Activated CD4-positive, alpha-beta T cell treated with anti-CD3 and anti-CD28 coated beads for 36 hours (primary cell): ENCODE measurements at regions not wholly inside any gene's neighbourhood (a gene's known extent, or its start where the extent isn't known, plus 50 kb on each side); places are given as distances from the start of the nearest gene placed in this dataset.
A peak's percentile ranks its signal among the peaks of the same experiment; 100 is the strongest.

Experiments used
- ATAC-seq: fragments of 200-7000 bp; cut with Tn5 transposase; one replicate; pipeline ENCODE4 v1.10.0; 2021; ENCODE audit warnings: mild to moderate bottlenecking, moderate library complexity
- CTCF ChIA-PET: fragments of 350-600 bp; sonication (Branson Sonifier 250); formaldehyde crosslinking; loops from one replicate; lab custom pipeline; 2021; ENCODE audit warnings: antibody characterized with exemption; lab: Charles Lee
- POLR2A ChIA-PET: fragments of 350-600 bp; sonication (Branson Sonifier 250); formaldehyde crosslinking; loops from one replicate; lab custom pipeline; 2021; ENCODE audit warnings: antibody characterized with exemption, inconsistent platforms; lab: Charles Lee
- DNase-seq: peaks from one replicate; pipeline ENCODE4 v3.0.0-alpha.2; 2020
- H3K27ac Mint-ChIP-seq: one replicate; pipeline ENCODE4 v1.8.0; 2021; ENCODE audit warnings: mixed read lengths
- H3K27me3 Mint-ChIP-seq: one replicate; pipeline ENCODE4 v1.8.0; 2021; ENCODE audit warnings: mixed read lengths
- H3K36me3 Mint-ChIP-seq: one replicate; pipeline ENCODE4 v1.8.0; 2021; ENCODE audit warnings: low read depth, mixed read lengths
- H3K4me1 Mint-ChIP-seq: one replicate; pipeline ENCODE4 v1.8.0; 2021; ENCODE audit warnings: mixed read lengths
- H3K4me3 Mint-ChIP-seq: one replicate; pipeline ENCODE4 v1.8.0; 2021; ENCODE audit warnings: mild to moderate bottlenecking, moderate library complexity, mixed read lengths
- H3K9me3 Mint-ChIP-seq: one replicate; pipeline ENCODE4 v1.8.0; 2021; ENCODE audit warnings: low read depth, mixed read lengths
- intact Hi-C, 2 experiments: fragments of 100-400 bp; cut with DNase I in 1 of 2; cut with micrococcal nuclease in 1 of 2; formaldehyde crosslinking; loops; one replicate each; pipeline versions ENCODE4 v1.14.2 to v1.15.1; 2022 to 2024; cut with DNase I, micrococcal nuclease

DNA sequence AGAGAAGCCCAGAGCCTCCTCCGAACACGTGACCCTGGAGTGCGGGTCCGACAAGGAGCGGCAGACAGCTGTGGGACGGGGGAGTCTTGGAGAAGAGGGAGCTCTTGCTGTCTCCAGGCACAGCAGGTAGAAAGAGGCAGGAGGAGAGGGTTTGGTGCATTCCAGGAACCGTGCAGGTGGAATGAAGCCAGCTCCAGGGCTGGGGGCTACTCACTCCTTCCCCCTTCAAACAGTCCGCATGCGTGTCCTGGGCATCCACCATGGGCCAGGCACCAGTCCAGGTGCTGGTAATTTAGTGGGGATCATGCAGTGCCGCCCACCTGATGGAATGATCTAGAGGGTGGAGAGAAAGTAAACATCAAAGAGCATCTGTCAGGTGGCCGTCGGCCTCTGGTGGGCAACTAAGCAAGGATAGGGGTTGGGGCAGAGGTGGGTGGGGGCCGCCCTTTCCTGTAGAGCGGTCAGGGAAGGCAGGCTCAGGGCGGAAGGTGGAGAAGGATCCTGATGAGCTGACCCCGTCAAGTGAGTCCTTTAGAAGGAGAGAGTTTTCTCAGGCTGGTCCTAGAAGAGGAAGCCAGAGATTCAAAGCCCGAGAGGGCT is 850.0 kb downstream of the TBC1D22A start:
- ChIA-PET CTCF (no interaction called here), POLR2A (no interaction called here)
- no peak overlapping the region for H3K4me3 Mint-ChIP-seq
- no peaks in the 10 kb centered on the region for H3K9me3 Mint-ChIP-seq
- DNase-seq (no peak), ATAC-seq (peak; percentile 16)
- intact Hi-C loops: no loop called here
- no peaks in the 10 kb centered on the region for H3K4me1 Mint-ChIP-seq
- H3K27me3 Mint-ChIP-seq: peaks cover 2% of the 10 kb centered on the region
- H3K27ac Mint-ChIP-seq: no peak overlapping the region
- no peaks in the 10 kb centered on the region for H3K36me3 Mint-ChIP-seq

- Mint-ChIP-seq H3K27me3 (no peaks in the 10 kb centered on the region), H3K4me3 (no peak overlapping the region), H3K27ac (no peak overlapping the region), H3K36me3 (no peaks in the 10 kb centered on the region), H3K9me3 (no peaks in the 10 kb centered on the region), H3K4me1 (no peaks in the 10 kb centered on the region)
- intact Hi-C loops: no loop called here
- POLR2A ChIA-PET: no interaction called here
- DNase-seq: peak; percentile 10
- CTCF ChIA-PET: no interaction called here
- ATAC-seq: no peak
Measured at GRCh38 chr22:47610764-47611163, 848.3 kb downstream of the TBC1D22A start.

DNA sequence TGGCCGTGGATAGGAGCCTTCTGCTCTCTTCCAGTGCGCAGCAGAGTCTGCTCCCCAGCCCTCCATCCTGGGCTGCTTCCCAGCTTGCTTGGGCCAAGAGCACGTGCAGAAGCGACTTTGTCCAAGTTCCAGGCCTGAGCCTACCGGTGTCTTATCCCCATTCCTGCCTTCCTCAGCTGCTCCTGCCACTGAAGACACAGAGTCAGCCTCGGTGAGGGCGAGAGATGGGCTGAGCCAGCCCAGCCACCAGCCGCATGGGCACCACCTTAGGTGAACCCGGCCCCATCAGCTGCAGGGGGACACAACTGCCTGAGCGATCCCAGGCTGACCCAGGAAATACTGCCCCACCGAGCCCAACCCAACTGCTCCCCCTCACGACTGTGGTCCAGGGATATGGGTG is 847.8 kb downstream of the TBC1D22A start:
- Mint-ChIP-seq H3K27me3 (no peaks in the 10 kb centered on the region), H3K9me3 (no peaks in the 10 kb centered on the region), H3K27ac (no peak overlapping the region), H3K4me3 (no peak overlapping the region), H3K36me3 (no peaks in the 10 kb centered on the region), H3K4me1 (no peaks in the 10 kb centered on the region)
- peak; percentile 13 for DNase-seq
- no peak for ATAC-seq
- intact Hi-C loops: no loop called here
- CTCF ChIA-PET: no interaction called here
- POLR2A ChIA-PET: no interaction called here

DNA sequence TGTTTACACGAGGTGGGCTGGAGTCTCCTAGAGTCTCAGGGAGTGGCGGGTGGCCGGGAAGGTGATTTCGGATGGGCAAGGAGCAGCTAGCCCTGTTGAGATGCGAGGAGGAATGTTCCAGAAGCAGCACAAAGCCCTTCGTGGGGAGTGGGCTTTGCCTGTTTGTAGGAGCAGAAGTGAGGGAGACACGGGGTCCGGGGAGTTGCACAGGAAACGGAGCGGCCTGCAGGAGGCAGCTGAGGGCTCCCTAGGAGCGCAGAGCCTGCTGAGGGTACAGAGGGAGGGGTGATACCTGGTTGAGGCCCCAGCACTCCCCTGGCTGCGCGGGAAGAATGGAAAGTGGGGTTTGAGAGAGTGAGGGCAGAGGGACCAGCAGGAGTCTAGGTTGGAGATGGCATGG is 847.2 kb downstream of the TBC1D22A start:
- no peaks in the 10 kb centered on the region for H3K36me3 Mint-ChIP-seq
- ChIA-PET CTCF (interaction anchor here (0.6 kb wide), 1 partner anchor 195 kb away, joined by 3 read pairs; no protein-coding TSS in a partner anchor), POLR2A (no interaction called here)
- H3K4me3 Mint-ChIP-seq: no peak overlapping the region
- ATAC-seq (no peak), DNase-seq (no peak)
- H3K27ac Mint-ChIP-seq: no peak overlapping the region
- no peaks in the 10 kb centered on the region for H3K27me3 Mint-ChIP-seq
- H3K4me1 Mint-ChIP-seq: no peaks in the 10 kb centered on the region
- H3K9me3 Mint-ChIP-seq: no peaks in the 10 kb centered on the region
- intact Hi-C loops: no loop called here

GRCh38 chr22:47608421-47608820 is 846.0 kb downstream of the TBC1D22A start:
- Mint-ChIP-seq H3K36me3 (no peaks in the 10 kb centered on the region), H3K27ac (no peak overlapping the region), H3K27me3 (no peaks in the 10 kb centered on the region), H3K9me3 (no peaks in the 10 kb centered on the region), H3K4me3 (no peak overlapping the region), H3K4me1 (no peaks in the 10 kb centered on the region)
- ATAC-seq (no peak), DNase-seq (no peak)
- ChIA-PET POLR2A (no interaction called here), CTCF (no interaction called here)
- intact Hi-C loops: no loop called here

- Mint-ChIP-seq H3K9me3 (no peaks in the 10 kb centered on the region), H3K27me3 (no peaks in the 10 kb centered on the region), H3K27ac (no peak overlapping the region), H3K4me3 (no peak overlapping the region), H3K36me3 (no peaks in the 10 kb centered on the region), H3K4me1 (no peaks in the 10 kb centered on the region)
- DNase-seq (no peak), ATAC-seq (no peak)
- ChIA-PET POLR2A (no interaction called here), CTCF (interaction anchor here (0.6 kb wide), 1 partner anchor 11 kb away, joined by 6 read pairs; no protein-coding TSS in a partner anchor)
- intact Hi-C loops: no loop called here
Measured at GRCh38 chr22:47607486-47607885, 845.0 kb downstream of the TBC1D22A start.

- ChIA-PET CTCF (no interaction called here), POLR2A (interaction anchor here (0.5 kb wide), 1 partner anchor 153 kb away, joined by 3 read pairs; no protein-coding TSS in a partner anchor)
- peaks cover 5% of the 10 kb centered on the region for H3K27me3 Mint-ChIP-seq
- DNase-seq (no peak), ATAC-seq (no peak)
- H3K36me3 Mint-ChIP-seq: no peaks in the 10 kb centered on the region
- no peaks in the 10 kb centered on the region for H3K4me1 Mint-ChIP-seq
- intact Hi-C loops: no loop called here
- no peak overlapping the region for H3K27ac Mint-ChIP-seq
- no peaks in the 10 kb centered on the region for H3K9me3 Mint-ChIP-seq
- no peak overlapping the region for H3K4me3 Mint-ChIP-seq
Measured at GRCh38 chr22:47606426-47606825, 844.0 kb downstream of the TBC1D22A start.

DNA sequence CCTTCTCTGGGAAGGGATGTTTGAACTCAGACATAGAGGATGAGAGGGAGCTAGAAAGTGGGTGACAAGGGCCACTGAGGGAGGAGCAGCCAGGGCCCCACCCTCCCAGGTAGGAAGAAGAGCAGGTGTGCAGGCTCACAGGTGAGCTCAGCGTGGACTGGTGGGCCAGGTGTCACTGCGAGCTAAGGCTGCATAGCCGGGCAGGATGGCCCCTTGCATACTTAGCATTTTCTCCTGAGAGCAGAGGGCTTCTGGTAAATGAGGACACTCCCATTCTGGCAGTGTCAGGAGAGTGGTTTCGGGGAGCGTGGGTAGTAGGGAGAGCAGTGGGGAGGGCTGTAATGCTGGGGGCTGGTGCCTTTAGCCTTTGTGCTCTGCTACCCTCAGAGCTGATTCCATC is 843.4 kb downstream of the TBC1D22A start:
- DNase-seq: no peak
- Mint-ChIP-seq H3K27me3 (peaks cover 7% of the 10 kb centered on the region), H3K9me3 (no peaks in the 10 kb centered on the region), H3K36me3 (no peaks in the 10 kb centered on the region), H3K4me1 (no peaks in the 10 kb centered on the region), H3K27ac (no peak overlapping the region), H3K4me3 (no peak overlapping the region)
- ChIA-PET POLR2A (interaction anchor here (0.5 kb wide), 1 partner anchor 154 kb away, joined by 3 read pairs; no protein-coding TSS in a partner anchor), CTCF (no interaction called here)
- intact Hi-C loops: no loop called here
- no peak for ATAC-seq

DNA sequence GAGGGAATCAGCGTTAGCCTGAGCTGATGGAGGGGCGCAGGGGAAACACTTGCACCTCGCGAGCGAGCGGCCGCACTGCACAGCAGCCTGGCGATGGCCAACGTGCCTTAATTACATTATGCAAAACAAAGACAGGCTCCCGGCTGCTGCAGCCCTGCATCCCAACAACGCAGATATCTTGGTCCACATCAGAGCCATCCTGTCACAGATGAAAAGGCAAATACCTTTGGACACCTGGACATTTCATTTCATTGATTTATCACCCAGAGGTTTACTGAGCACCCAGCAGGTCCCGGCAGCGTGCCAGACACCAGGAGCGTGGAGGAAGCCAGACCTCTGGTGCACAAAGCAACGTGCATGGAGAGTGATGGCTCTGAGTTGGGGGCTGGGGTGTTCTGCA is 843.0 kb downstream of the TBC1D22A start:
- Mint-ChIP-seq H3K27ac (no peak overlapping the region), H3K36me3 (no peaks in the 10 kb centered on the region), H3K4me1 (no peaks in the 10 kb centered on the region), H3K4me3 (no peak overlapping the region), H3K27me3 (peaks cover 7% of the 10 kb centered on the region), H3K9me3 (no peaks in the 10 kb centered on the region)
- ATAC-seq: no peak
- CTCF ChIA-PET: no interaction called here
- DNase-seq: no peak
- POLR2A ChIA-PET: no interaction called here
- intact Hi-C loops: no loop called here

- CTCF ChIA-PET: no interaction called here
- ATAC-seq: no peak
- Mint-ChIP-seq H3K9me3 (no peaks in the 10 kb centered on the region), H3K27ac (no peak overlapping the region), H3K4me3 (no peak overlapping the region), H3K27me3 (peaks cover 9% of the 10 kb centered on the region), H3K36me3 (no peaks in the 10 kb centered on the region), H3K4me1 (no peaks in the 10 kb centered on the region)
- intact Hi-C loops: no loop called here
- POLR2A ChIA-PET: no interaction called here
- DNase-seq: no peak
Measured at GRCh38 chr22:47604563-47604962, 842.1 kb downstream of the TBC1D22A start.

- H3K27me3 Mint-ChIP-seq: peaks cover 9% of the 10 kb centered on the region
- ChIA-PET CTCF (no interaction called here), POLR2A (no interaction called here)
- intact Hi-C loops: no loop called here
- H3K4me3 Mint-ChIP-seq: no peak overlapping the region
- DNase-seq (no peak), ATAC-seq (no peak)
- no peak overlapping the region for H3K27ac Mint-ChIP-seq
- no peaks in the 10 kb centered on the region for H3K4me1 Mint-ChIP-seq
- no peaks in the 10 kb centered on the region for H3K9me3 Mint-ChIP-seq
- H3K36me3 Mint-ChIP-seq: no peaks in the 10 kb centered on the region
Measured at GRCh38 chr22:47602732-47603131, 840.3 kb downstream of the TBC1D22A start.

DNA sequence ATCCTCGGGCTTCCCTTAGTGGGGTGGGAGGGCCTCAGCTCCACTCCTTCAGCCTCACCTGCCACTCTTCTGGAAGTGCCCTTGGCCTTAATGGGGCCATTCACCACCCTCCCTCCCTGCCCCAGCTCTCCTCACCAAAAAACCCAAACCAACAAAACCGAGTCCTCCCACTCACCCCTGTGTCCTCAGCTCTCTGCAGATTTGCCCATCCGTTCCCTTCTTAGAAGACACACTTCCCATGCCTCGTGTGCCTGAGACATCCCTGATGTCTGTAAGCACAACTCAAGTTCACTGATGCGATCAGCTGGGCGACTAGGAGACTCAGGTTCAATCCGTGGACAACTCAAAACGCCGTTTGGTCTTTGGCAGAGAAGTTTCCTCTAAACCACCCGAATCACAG is 839.2 kb downstream of the TBC1D22A start:
- Mint-ChIP-seq H3K27me3 (peaks cover 9% of the 10 kb centered on the region), H3K27ac (no peak overlapping the region), H3K4me3 (no peak overlapping the region), H3K4me1 (no peaks in the 10 kb centered on the region), H3K9me3 (no peaks in the 10 kb centered on the region), H3K36me3 (no peaks in the 10 kb centered on the region)
- intact Hi-C loops: no loop called here
- CTCF ChIA-PET: no interaction called here
- ATAC-seq: no peak
- POLR2A ChIA-PET: no interaction called here
- no peak for DNase-seq
